Fibroblast of lung (primary cell): ENCODE measurements at regions not wholly inside any gene's neighbourhood (a gene's known extent, or its start where the extent isn't known, plus 50 kb on each side); places are given as distances from the start of the nearest gene placed in this dataset.
A peak's percentile ranks its signal among the peaks of the same experiment; 100 is the strongest.

Experiments used
- DNase-seq, 2 donors: peaks; one replicate each; pipeline versions ENCODE4 v3.0.0 to v3.0.0-alpha.2; 2010; ENCODE audit warnings: low read depth in 2 of 2
- H2AFZ ChIP-seq: 2 replicates; pipeline ENCODE4 v1.5.1; 2012; ENCODE audit warnings: low read length, control low read depth, inconsistent platforms
- H3K27ac ChIP-seq: 2 replicates; pipeline ENCODE4 v1.5.1; 2011; ENCODE audit warnings: low read length, control low read depth; ENCODE audit not compliant: insufficient read depth
- H3K27me3 ChIP-seq: 2 replicates; pipeline ENCODE4 v1.5.1; 2011; ENCODE audit warnings: mild to moderate bottlenecking, low read length; ENCODE audit not compliant: control insufficient read depth, insufficient read depth
- H3K36me3 ChIP-seq: 2 replicates; pipeline ENCODE4 v1.5.1; 2011; ENCODE audit warnings: low read length; ENCODE audit not compliant: control insufficient read depth, insufficient read depth
- H3K4me1 ChIP-seq: 2 replicates; pipeline ENCODE4 v1.5.1; 2011; ENCODE audit warnings: low read length; ENCODE audit not compliant: control insufficient read depth, insufficient read depth; ENCODE audit errors: extremely low read depth
- H3K4me2 ChIP-seq: 2 replicates; pipeline ENCODE4 v1.5.1; 2011; ENCODE audit warnings: low read length, control low read depth; ENCODE audit not compliant: insufficient read depth; ENCODE audit errors: extremely low read depth
- H3K4me3 ChIP-seq, 4 experiments: fragments of 200-600 bp in 1 of 4; sonication (generic) in 1 of 4; replicated peaks in 1 of 4; 2 replicates each; pipeline ENCODE4 v1.5.1; 2011 to 2016; ENCODE audit warnings: low read length in 4 of 4, low read depth in 3 of 4, mild to moderate bottlenecking in 3 of 4, control low read depth in 2 of 4, inconsistent platforms in 1 of 4, mixed read lengths in 1 of 4; ENCODE audit not compliant: insufficient read depth in 1 of 4; ENCODE audit errors: control extremely low read depth in 1 of 4
- H3K79me2 ChIP-seq: 2 replicates; pipeline ENCODE4 v1.5.1; 2012; ENCODE audit warnings: mild to moderate bottlenecking, low read length, inconsistent platforms; ENCODE audit not compliant: control insufficient read depth, insufficient read depth
- H3K9ac ChIP-seq: 2 replicates; pipeline ENCODE4 v1.5.1; 2011; ENCODE audit warnings: mild to moderate bottlenecking, low read length, control low read depth; ENCODE audit not compliant: insufficient read depth
- H3K9me3 ChIP-seq: 2 replicates; pipeline ENCODE4 v1.5.1; 2012; ENCODE audit warnings: low read depth, low read length; ENCODE audit not compliant: control insufficient read depth, insufficient read depth
- H4K20me1 ChIP-seq: 2 replicates; pipeline ENCODE4 v1.5.1; 2011; ENCODE audit warnings: low read length; ENCODE audit not compliant: control insufficient read depth, insufficient read depth; ENCODE audit errors: extremely low read depth
- CTCF ChIP-seq, 2 donors: IDR thresholded peaks in 1 of 2; conservative IDR thresholded peaks in 1 of 2; 1 replicate in 1 of 2; 2 replicates in 1 of 2; pipeline ENCODE4 v1.5.1; 2011 to 2012; ENCODE audit warnings: low read length in 2 of 2, control low read depth in 1 of 2, inconsistent platforms in 1 of 2, low read depth in 1 of 2, mild to moderate bottlenecking in 1 of 2
- EZH2 ChIP-seq: IDR thresholded peaks from 2 replicates; pipeline ENCODE4 v1.5.1; 2012; ENCODE audit warnings: low read length, control low read depth, mild to moderate bottlenecking; ENCODE audit errors: missing control alignments

GRCh38 chr12:67820694-67821093 lies 168.6 kb upstream of the IFNG-AS1 start:
- Histone ChIP-seq H3K27me3 (no peaks in the 10 kb centered on the region), H3K36me3 (no peaks in the 10 kb centered on the region), H3K79me2 (no peaks in the 10 kb centered on the region), H3K9me3 (no peaks in the 10 kb centered on the region), H3K4me3 (no peak overlapping the region), H3K4me1 (no peaks in the 10 kb centered on the region), H3K27ac (no peak overlapping the region), H3K9ac (no peak overlapping the region), H2AFZ (no peak overlapping the region), H3K4me2 (no peak overlapping the region), H4K20me1 (no peaks in the 10 kb centered on the region)
- DNase-seq: no peak
- TF ChIP-seq EZH2: no peak
- TF ChIP-seq CTCF (conservative IDR thresholded peaks at IDR 0.05 in 1 of 2, IDR thresholded peaks at IDR 0.05 in 1 of 2; ENCODE audit: low read depth in 1 of 2, low read length in 2 of 2): no peak

GRCh38 chr12:67822826-67823225 lies 166.4 kb upstream of the IFNG-AS1 start:
- H3K4me1 ChIP-seq: no peaks in the 10 kb centered on the region
- H2AFZ ChIP-seq: no peak overlapping the region
- no peaks in the 10 kb centered on the region for H3K36me3 ChIP-seq
- H3K27me3 ChIP-seq: no peaks in the 10 kb centered on the region
- no peak overlapping the region for H3K27ac ChIP-seq
- H3K9me3 ChIP-seq: no peaks in the 10 kb centered on the region
- TF ChIP-seq EZH2: no peak
- no peak for TF ChIP-seq CTCF (conservative IDR thresholded peaks at IDR 0.05 in 1 of 2, IDR thresholded peaks at IDR 0.05 in 1 of 2; ENCODE audit: low read depth in 1 of 2, low read length in 2 of 2)
- DNase-seq: no peak
- no peak overlapping the region for H3K4me3 ChIP-seq
- H3K79me2 ChIP-seq: no peaks in the 10 kb centered on the region
- H4K20me1 ChIP-seq: no peaks in the 10 kb centered on the region
- H3K9ac ChIP-seq: no peak overlapping the region
- H3K4me2 ChIP-seq: no peak overlapping the region

- no peaks in the 10 kb centered on the region for H4K20me1 ChIP-seq
- H3K36me3 ChIP-seq: no peaks in the 10 kb centered on the region
- no peaks in the 10 kb centered on the region for H3K79me2 ChIP-seq
- no peaks in the 10 kb centered on the region for H3K27me3 ChIP-seq
- TF ChIP-seq CTCF (conservative IDR thresholded peaks at IDR 0.05 in 1 of 2, IDR thresholded peaks at IDR 0.05 in 1 of 2; ENCODE audit: low read depth in 1 of 2, low read length in 2 of 2) (no peak), EZH2 (no peak)
- H3K27ac ChIP-seq: no peak overlapping the region
- no peaks in the 10 kb centered on the region for H3K9me3 ChIP-seq
- no peak overlapping the region for H3K4me3 ChIP-seq
- H3K4me1 ChIP-seq: no peaks in the 10 kb centered on the region
- no peak overlapping the region for H3K4me2 ChIP-seq
- no peak overlapping the region for H3K9ac ChIP-seq
- H2AFZ ChIP-seq: no peak overlapping the region
- peak in 1 of 2 donors; percentile 69 for DNase-seq
Observed at GRCh38 chr12:67826148-67826547, 163.1 kb upstream of the IFNG-AS1 start.
